ENCODE measurements at regions not wholly inside any gene's neighbourhood (a gene's known extent, or its start where the extent isn't known, plus 50 kb on each side); places are given as distances from the start of the nearest gene placed in this dataset.

DNA sequence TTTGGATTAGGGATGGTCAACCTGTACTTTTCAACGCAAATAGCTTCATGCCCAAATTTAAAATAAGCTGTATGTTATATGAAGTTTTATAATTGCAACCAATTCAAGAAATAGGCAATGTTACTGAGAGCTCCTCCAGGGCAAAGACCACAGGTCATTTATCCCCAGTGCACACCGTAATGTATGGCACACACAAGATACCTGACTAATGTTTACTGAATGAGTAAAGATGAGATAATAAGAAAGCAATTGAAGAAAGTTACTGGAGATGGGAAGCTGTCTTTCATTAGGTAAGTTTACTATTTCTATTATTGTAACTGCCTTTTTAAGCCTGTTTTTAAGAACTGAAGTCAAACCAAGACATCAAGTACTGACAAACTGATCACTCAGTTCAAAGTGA is 184.5 kb upstream of the VRK2 start:
- 83% methylated on average over 1 of the region's 2 CpGs; no CpG with 5 or more reads in 1 of the 2 experiments for WGBS, 2 experiments (ENCODE audit: insufficient coverage in 2 of 2)
- Histone ChIP-seq H3K4me1 (ENCODE audit: control insufficient read depth, insufficient read depth, low read length, poor library complexity, severe bottlenecking) (no peaks in the 10 kb centered on the region), H3K4me3 (ENCODE audit: extremely low read depth, insufficient read depth, low read length, poor library complexity, severe bottlenecking) (no peak overlapping the region), H3K27ac (ENCODE audit: low read depth, low read length, severe bottlenecking) (no peak overlapping the region), H3K36me3 (ENCODE audit: control insufficient read depth, insufficient read depth, low read length) (no peaks in the 10 kb centered on the region), H3K9me3 (ENCODE audit: control insufficient read depth, low read length) (no peaks in the 10 kb centered on the region)

DNA sequence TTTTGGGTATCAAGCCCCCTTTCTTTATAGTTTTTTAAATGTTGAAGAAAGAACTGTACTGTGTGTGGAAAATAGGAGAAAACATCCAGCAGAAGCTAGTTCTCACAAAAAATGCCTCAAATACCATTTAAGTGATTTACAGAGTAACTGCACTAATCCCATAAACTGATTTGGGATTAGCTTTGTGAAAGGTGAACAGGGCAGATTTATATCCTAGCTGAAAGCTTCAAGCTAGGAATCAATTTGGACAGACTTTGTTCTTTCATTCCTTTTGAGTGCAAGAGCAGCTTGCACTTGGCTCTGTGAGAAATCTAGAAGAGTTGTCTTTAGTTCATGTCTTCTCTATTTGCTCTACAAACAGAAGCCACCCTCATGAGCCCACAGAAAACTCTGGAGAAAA is 183.9 kb upstream of the VRK2 start:
- Histone ChIP-seq H3K4me1 (ENCODE audit: control insufficient read depth, insufficient read depth, low read length, poor library complexity, severe bottlenecking) (no peaks in the 10 kb centered on the region), H3K27ac (ENCODE audit: low read depth, low read length, severe bottlenecking) (no peak overlapping the region), H3K4me3 (ENCODE audit: extremely low read depth, insufficient read depth, low read length, poor library complexity, severe bottlenecking) (no peak overlapping the region), H3K36me3 (ENCODE audit: control insufficient read depth, insufficient read depth, low read length) (no peaks in the 10 kb centered on the region), H3K9me3 (ENCODE audit: control insufficient read depth, low read length) (no peaks in the 10 kb centered on the region)

DNA sequence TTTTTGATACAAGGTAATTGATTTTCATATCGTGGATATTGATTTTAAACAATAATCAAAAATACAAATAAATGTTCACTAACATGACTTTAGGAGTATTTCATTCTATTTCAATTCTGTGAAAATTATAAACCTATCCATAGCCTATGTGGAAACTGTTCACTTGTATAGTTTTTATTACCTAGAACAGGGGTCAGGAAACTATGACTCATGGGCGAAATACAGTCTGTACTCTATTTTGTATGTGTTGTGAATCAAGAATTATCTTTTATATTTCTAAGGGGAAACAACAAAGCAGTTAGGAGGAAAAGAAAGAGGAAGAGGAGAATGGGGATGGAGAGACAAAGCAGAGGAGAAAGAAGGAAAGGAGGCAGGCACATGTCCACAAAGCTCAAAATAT is 181.7 kb upstream of the VRK2 start:
- WGBS, 2 experiments (ENCODE audit: insufficient coverage in 2 of 2), result no CpG with 5 or more reads among the region's 2 CpGs
- Histone ChIP-seq H3K27ac (ENCODE audit: low read depth, low read length, severe bottlenecking) (no peak overlapping the region), H3K4me1 (ENCODE audit: control insufficient read depth, insufficient read depth, low read length, poor library complexity, severe bottlenecking) (no peaks in the 10 kb centered on the region), H3K4me3 (ENCODE audit: extremely low read depth, insufficient read depth, low read length, poor library complexity, severe bottlenecking) (no peak overlapping the region), H3K9me3 (ENCODE audit: control insufficient read depth, low read length) (no peaks in the 10 kb centered on the region), H3K36me3 (ENCODE audit: control insufficient read depth, insufficient read depth, low read length) (no peaks in the 10 kb centered on the region)

DNA sequence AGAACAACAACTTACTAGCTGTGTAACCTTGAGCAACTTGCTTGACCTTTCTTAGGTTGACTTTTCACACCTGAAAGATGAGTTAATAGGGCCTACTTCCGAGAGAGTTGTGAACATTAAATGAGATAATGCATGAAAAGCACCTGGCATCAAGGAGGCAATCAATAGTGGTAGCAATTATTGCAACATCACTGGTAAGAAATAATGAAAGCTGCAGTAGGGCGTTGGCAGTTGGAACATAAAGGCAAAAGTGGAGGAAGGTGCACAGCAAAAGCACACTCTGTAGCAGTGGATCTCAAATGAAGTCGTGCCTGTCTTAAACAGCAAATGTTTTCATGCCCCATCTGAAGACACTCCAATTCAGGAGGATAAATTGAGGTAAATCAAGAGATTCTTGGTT is 178.9 kb upstream of the VRK2 start:
- Histone ChIP-seq H3K36me3 (ENCODE audit: control insufficient read depth, insufficient read depth, low read length) (no peaks in the 10 kb centered on the region), H3K27ac (ENCODE audit: low read depth, low read length, severe bottlenecking) (no peak overlapping the region), H3K4me1 (ENCODE audit: control insufficient read depth, insufficient read depth, low read length, poor library complexity, severe bottlenecking) (no peaks in the 10 kb centered on the region), H3K9me3 (ENCODE audit: control insufficient read depth, low read length) (no peaks in the 10 kb centered on the region), H3K4me3 (ENCODE audit: extremely low read depth, insufficient read depth, low read length, poor library complexity, severe bottlenecking) (no peak overlapping the region)
- 91 to 94% methylated on average over 3 of the region's 3 CpGs for WGBS, 2 experiments (ENCODE audit: insufficient coverage in 2 of 2)

DNA sequence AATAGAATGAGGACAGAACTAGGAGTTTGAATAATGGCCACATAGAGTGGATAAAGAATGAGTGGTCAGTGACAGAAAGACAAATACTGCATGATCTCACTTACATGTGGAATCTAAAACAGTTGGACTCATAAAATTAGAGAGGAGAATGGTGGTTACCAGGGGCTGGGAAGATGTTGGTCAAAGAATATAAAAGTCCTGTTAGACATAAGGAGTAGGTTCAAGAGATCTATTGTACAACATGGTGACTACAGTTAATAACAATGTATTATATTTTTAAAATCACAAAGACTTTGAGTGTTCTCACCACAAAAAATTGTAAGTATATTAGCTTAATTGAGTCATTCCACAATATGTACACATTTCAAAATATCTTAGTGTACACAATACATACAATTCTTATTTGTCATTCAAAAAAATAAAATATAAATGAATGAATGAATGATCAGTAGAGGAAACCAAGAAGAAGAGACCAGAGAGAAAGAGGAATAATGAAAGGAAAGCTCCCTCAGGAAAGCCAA is 177.9 kb upstream of the VRK2 start:
- Histone ChIP-seq H3K27ac (ENCODE audit: low read depth, low read length, severe bottlenecking) (no peak overlapping the region), H3K4me3 (ENCODE audit: extremely low read depth, insufficient read depth, low read length, poor library complexity, severe bottlenecking) (no peak overlapping the region), H3K4me1 (ENCODE audit: control insufficient read depth, insufficient read depth, low read length, poor library complexity, severe bottlenecking) (no peaks in the 10 kb centered on the region), H3K9me3 (ENCODE audit: control insufficient read depth, low read length) (no peaks in the 10 kb centered on the region), H3K36me3 (ENCODE audit: control insufficient read depth, insufficient read depth, low read length) (no peaks in the 10 kb centered on the region)

DNA sequence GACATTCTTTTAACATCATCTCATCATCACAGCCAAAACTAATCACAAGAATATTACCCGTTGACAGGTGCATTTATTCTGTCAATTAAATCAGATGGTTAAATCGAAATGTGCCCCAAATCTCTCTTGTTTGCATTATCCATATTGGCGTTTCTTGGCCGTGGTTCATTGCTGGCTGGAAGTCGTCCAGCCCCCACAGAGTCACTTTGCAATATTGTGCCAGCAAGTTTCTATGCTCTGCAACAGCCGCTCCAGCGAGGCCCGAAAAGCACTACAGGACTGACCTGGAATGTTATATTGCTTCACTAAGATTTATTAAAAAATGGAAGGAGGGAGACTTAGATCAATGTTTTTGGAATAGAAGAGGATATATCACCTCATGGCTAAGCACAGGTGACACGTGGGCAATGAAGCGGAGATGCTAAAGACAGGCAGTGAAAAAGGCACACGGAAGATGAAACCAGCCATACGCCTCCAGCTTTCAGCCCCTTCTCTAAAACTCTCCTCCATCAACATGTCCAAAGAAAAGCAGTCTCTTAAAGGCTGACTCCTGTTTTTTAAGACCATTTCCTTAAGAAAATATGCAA is 176.8 kb upstream of the VRK2 start:
- WGBS, 2 experiments (ENCODE audit: insufficient coverage in 2 of 2), result 88 to 90% methylated on average over 10 to 12 of the region's 12 CpGs
- Histone ChIP-seq H3K4me3 (ENCODE audit: extremely low read depth, insufficient read depth, low read length, poor library complexity, severe bottlenecking) (no peak overlapping the region), H3K9me3 (ENCODE audit: control insufficient read depth, low read length) (no peaks in the 10 kb centered on the region), H3K36me3 (ENCODE audit: control insufficient read depth, insufficient read depth, low read length) (no peaks in the 10 kb centered on the region), H3K4me1 (ENCODE audit: control insufficient read depth, insufficient read depth, low read length, poor library complexity, severe bottlenecking) (no peaks in the 10 kb centered on the region), H3K27ac (ENCODE audit: low read depth, low read length, severe bottlenecking) (no peak overlapping the region)

DNA sequence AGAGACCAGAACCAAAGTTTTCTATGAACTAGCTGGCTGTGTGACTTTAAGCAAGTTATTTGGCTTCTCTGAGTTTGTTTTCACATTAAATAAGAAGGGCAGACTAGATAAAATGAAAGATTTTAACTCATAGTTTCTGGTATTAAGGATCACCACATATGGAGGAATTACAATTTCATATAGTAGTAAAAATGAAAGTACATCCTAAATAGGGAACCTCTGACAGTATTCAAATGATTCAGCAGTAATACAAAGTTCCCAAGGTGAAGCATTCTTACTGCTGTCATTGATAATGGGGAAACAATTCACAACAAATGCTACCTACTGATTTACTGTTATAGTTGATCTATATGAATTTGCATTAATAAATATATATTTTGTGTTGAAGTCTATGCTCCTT is 170.3 kb upstream of the VRK2 start:
- Histone ChIP-seq H3K27ac (ENCODE audit: low read depth, low read length, severe bottlenecking) (no peak overlapping the region), H3K4me1 (ENCODE audit: control insufficient read depth, insufficient read depth, low read length, poor library complexity, severe bottlenecking) (no peaks in the 10 kb centered on the region), H3K9me3 (ENCODE audit: control insufficient read depth, low read length) (no peaks in the 10 kb centered on the region), H3K4me3 (ENCODE audit: extremely low read depth, insufficient read depth, low read length, poor library complexity, severe bottlenecking) (no peak overlapping the region), H3K36me3 (ENCODE audit: control insufficient read depth, insufficient read depth, low read length) (no peaks in the 10 kb centered on the region)

DNA sequence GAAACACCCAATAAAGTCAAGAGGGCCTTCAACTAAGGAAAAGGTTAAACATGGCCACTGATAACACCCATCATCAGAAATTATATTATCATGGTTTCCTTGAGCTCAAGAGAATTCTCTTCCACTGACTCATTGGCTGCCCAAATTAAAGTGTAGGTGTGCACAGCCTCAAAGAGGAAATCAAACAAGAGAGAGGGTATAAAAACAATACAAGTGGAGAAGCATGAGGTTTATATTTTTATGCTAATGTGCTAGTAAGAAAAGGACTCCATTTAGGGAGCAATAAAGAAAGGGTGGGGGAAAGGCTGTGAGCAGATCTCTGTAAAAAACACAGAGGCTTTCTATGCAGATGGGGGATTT is 168.8 kb upstream of the VRK2 start:
- Histone ChIP-seq H3K27ac (ENCODE audit: low read depth, low read length, severe bottlenecking) (no peak overlapping the region), H3K36me3 (ENCODE audit: control insufficient read depth, insufficient read depth, low read length) (no peaks in the 10 kb centered on the region), H3K4me1 (ENCODE audit: control insufficient read depth, insufficient read depth, low read length, poor library complexity, severe bottlenecking) (no peaks in the 10 kb centered on the region), H3K9me3 (ENCODE audit: control insufficient read depth, low read length) (no peaks in the 10 kb centered on the region), H3K4me3 (ENCODE audit: extremely low read depth, insufficient read depth, low read length, poor library complexity, severe bottlenecking) (no peak overlapping the region)

DNA sequence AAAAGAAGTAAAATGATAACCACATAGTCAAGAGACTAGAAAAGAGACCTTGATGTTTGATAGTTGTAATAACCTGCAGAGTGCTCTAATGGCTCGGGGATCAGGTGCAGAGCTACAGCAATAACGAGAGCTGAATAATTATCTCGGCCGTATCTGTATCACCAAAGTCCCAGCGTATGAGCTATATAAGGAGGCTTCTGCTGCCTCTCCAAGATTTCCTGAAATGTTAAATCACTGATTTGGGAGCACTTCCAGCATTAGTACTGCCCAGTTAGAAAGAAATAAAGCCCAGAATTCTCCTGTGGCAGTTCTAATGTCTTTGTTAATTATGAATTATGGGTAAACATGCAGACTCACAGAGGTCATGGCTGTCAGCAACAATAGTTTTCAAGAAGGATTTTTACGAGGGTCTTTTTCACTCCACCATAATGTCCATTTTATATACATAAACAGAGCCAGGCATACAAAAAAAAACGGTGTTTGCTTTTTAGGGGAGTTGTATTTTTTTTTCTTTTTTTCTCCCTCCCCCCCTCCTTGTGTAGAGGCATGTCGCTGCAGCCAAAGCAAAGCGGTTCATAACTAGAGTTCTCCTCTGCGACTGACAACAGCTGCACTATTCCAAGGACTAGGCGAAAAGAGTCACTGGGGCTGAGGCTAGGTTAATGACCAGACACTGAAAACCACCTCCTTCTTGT is 168.3 kb upstream of the VRK2 start:
- Histone ChIP-seq H3K27ac (ENCODE audit: low read depth, low read length, severe bottlenecking) (no peak overlapping the region), H3K4me3 (ENCODE audit: extremely low read depth, insufficient read depth, low read length, poor library complexity, severe bottlenecking) (no peak overlapping the region), H3K9me3 (ENCODE audit: control insufficient read depth, low read length) (no peaks in the 10 kb centered on the region), H3K4me1 (ENCODE audit: control insufficient read depth, insufficient read depth, low read length, poor library complexity, severe bottlenecking) (no peaks in the 10 kb centered on the region), H3K36me3 (ENCODE audit: control insufficient read depth, insufficient read depth, low read length) (no peaks in the 10 kb centered on the region)
- WGBS, 2 experiments (ENCODE audit: insufficient coverage in 2 of 2), result 88 to 97% methylated on average over 7 to 8 of the region's 11 CpGs

DNA sequence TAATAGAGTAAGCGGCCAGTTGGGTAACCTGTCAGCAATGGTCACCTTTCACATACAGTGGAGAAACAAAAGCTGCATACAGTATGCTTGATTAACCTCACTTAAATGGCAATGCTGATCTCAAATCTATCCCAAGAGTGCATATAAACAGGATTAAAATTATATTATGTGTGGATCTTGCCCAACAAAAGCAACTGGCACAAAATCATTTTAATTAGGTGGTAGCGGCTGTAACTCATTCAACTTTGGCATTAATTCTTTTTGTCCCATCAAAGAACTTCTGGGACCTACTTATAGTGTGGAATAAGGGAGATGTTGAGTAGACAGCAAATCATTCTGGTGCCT is 167.8 kb upstream of the VRK2 start:
- Histone ChIP-seq H3K27ac (ENCODE audit: low read depth, low read length, severe bottlenecking) (no peak overlapping the region), H3K36me3 (ENCODE audit: control insufficient read depth, insufficient read depth, low read length) (no peaks in the 10 kb centered on the region), H3K4me3 (ENCODE audit: extremely low read depth, insufficient read depth, low read length, poor library complexity, severe bottlenecking) (no peak overlapping the region), H3K9me3 (ENCODE audit: control insufficient read depth, low read length) (no peaks in the 10 kb centered on the region), H3K4me1 (ENCODE audit: control insufficient read depth, insufficient read depth, low read length, poor library complexity, severe bottlenecking) (no peaks in the 10 kb centered on the region)
- WGBS, 2 experiments (ENCODE audit: insufficient coverage in 2 of 2), result 100% methylated on average over 1 of the region's 2 CpGs; no CpG with 5 or more reads in 1 of the 2 experiments

DNA sequence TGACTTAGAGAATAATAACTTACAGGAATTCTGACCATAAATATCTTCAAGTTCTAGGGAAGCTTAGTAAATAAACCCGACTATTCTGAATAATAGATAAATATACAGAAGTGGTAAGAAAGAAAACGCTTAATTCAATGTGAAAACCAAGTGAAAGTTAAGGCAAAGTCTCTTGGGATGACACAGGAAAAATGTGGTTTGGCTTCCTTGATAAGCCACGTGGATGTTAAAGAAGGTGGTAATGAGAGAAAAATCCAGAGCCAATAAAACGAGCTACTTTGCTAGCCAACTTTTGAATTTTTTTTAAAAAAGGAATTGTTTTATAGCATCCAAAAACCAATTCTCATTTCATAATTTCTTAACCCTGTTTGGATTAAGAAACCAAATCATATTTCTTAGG is 166.2 kb upstream of the VRK2 start:
- Histone ChIP-seq H3K4me1 (ENCODE audit: control insufficient read depth, insufficient read depth, low read length, poor library complexity, severe bottlenecking) (no peaks in the 10 kb centered on the region), H3K4me3 (ENCODE audit: extremely low read depth, insufficient read depth, low read length, poor library complexity, severe bottlenecking) (no peak overlapping the region), H3K36me3 (ENCODE audit: control insufficient read depth, insufficient read depth, low read length) (no peaks in the 10 kb centered on the region), H3K27ac (ENCODE audit: low read depth, low read length, severe bottlenecking) (no peak overlapping the region), H3K9me3 (ENCODE audit: control insufficient read depth, low read length) (no peaks in the 10 kb centered on the region)
- 56 to 96% methylated on average over 2 of the region's 4 CpGs for WGBS, 2 experiments (ENCODE audit: insufficient coverage in 2 of 2)

All from mesodermal cell (in vitro differentiated cells).